ENCODE measurements at regions not wholly inside any gene's neighbourhood (a gene's known extent, or its start where the extent isn't known, plus 50 kb on each side); places are given as distances from the start of the nearest gene placed in this dataset.

GRCh38 chr3:44023961-44024593, 217.6 kb upstream of the TOPAZ1 start:
- no peak for DNase-seq

GRCh38 chr3:44026220-44026865, 215.3 kb upstream of the TOPAZ1 start:
- no peak for DNase-seq

GRCh38 chr3:44029100-44029499, 212.6 kb upstream of the TOPAZ1 start:
- no peak for DNase-seq

- DNase-seq, result no peak
Measured at GRCh38 chr3:44030285-44030684, 211.4 kb upstream of the TOPAZ1 start.

GRCh38 chr3:44030687-44031305, 210.9 kb upstream of the TOPAZ1 start:
- no peak for DNase-seq

- no peak for DNase-seq
Measured at GRCh38 chr3:44031387-44032380, 210.0 kb upstream of the TOPAZ1 start.

GRCh38 chr3:44032487-44032886, 209.2 kb upstream of the TOPAZ1 start:
- DNase-seq, result no peak

GRCh38 chr3:44033123-44033522, 208.6 kb upstream of the TOPAZ1 start:
- no peak for DNase-seq

GRCh38 chr3:44036850-44037249, 204.8 kb upstream of the TOPAZ1 start:
- DNase-seq, result no peak

- no peak for DNase-seq
Measured at GRCh38 chr3:44039006-44039405, 202.7 kb upstream of the TOPAZ1 start.

GRCh38 chr3:44041726-44042125, 200.0 kb upstream of the TOPAZ1 start:
- no peak for DNase-seq

- DNase-seq, result no peak
Measured at GRCh38 chr3:44042772-44043171, 198.9 kb upstream of the TOPAZ1 start.

GRCh38 chr3:44045476-44046275, 196.0 kb upstream of the TOPAZ1 start:
- DNase-seq, result no peak

- no peak for DNase-seq
Measured at GRCh38 chr3:44047796-44048195, 193.9 kb upstream of the TOPAZ1 start.

GRCh38 chr3:44048196-44048924, 193.3 kb upstream of the TOPAZ1 start:
- no peak for DNase-seq

GRCh38 chr3:44048949-44049348, 192.7 kb upstream of the TOPAZ1 start:
- DNase-seq, result no peak

GRCh38 chr3:44050101-44050500, 191.6 kb upstream of the TOPAZ1 start:
- DNase-seq, result no peak

GRCh38 chr3:44050867-44051266, 190.8 kb upstream of the TOPAZ1 start:
- DNase-seq, result no peak

- DNase-seq, result no peak
Measured at GRCh38 chr3:44055951-44056350, 185.7 kb upstream of the TOPAZ1 start.

GRCh38 chr3:44056446-44057240, 185.0 kb upstream of the TOPAZ1 start:
- no peak for DNase-seq
